ENCODE measurements at regions not wholly inside any gene's neighbourhood (a gene's known extent, or its start where the extent isn't known, plus 50 kb on each side); places are given as distances from the start of the nearest gene placed in this dataset.
"Not testable (repeated sequence)": the region's sequence is repeated elsewhere in the genome, so short reads cannot be mapped to it uniquely, and the experiment has no call there.

GRCh38 chr10:84606428-84606827 is 278.0 kb downstream of the CCSER2 start:
- H3K4me3 Mint-ChIP-seq = no peak overlapping the region
- DNase-seq (ENCODE audit: low spot score in 2 of 2) (no peak), ATAC-seq (no peak)
- no peaks in the 10 kb centered on the region for H3K4me1 Mint-ChIP-seq
- no peaks in the 10 kb centered on the region for H3K36me3 Mint-ChIP-seq
- H3K27ac Mint-ChIP-seq = no peak overlapping the region
- no peaks in the 10 kb centered on the region for H3K9me3 Mint-ChIP-seq

GRCh38 chr10:84607044-84607443 is 278.7 kb downstream of the CCSER2 start:
- Mint-ChIP-seq H3K4me3 (no peak overlapping the region), H3K27ac (no peak overlapping the region), H3K9me3 (no peaks in the 10 kb centered on the region), H3K4me1 (no peaks in the 10 kb centered on the region), H3K36me3 (no peaks in the 10 kb centered on the region)
- DNase-seq (ENCODE audit: low spot score in 2 of 2) (no peak), ATAC-seq (peak; percentile 5)

GRCh38 chr10:84607523-84607922 is 279.1 kb downstream of the CCSER2 start:
- Mint-ChIP-seq H3K4me3 (no peak overlapping the region), H3K4me1 (no peaks in the 10 kb centered on the region), H3K36me3 (no peaks in the 10 kb centered on the region), H3K27ac (no peak overlapping the region), H3K9me3 (no peaks in the 10 kb centered on the region)
- ATAC-seq (no peak), DNase-seq (ENCODE audit: low spot score in 2 of 2) (no peak)

GRCh38 chr10:84608126-84608525 is 279.7 kb downstream of the CCSER2 start:
- Mint-ChIP-seq H3K9me3 (no peaks in the 10 kb centered on the region), H3K36me3 (no peaks in the 10 kb centered on the region), H3K4me3 (no peak overlapping the region), H3K4me1 (no peaks in the 10 kb centered on the region), H3K27ac (no peak overlapping the region)
- no peak for DNase-seq (ENCODE audit: low spot score in 2 of 2)
- peak; percentile 58 for ATAC-seq

- Mint-ChIP-seq H3K27ac (no peak overlapping the region), H3K36me3 (no peaks in the 10 kb centered on the region), H3K4me3 (no peak overlapping the region), H3K4me1 (no peaks in the 10 kb centered on the region), H3K9me3 (no peaks in the 10 kb centered on the region)
- peak; percentile 38 for ATAC-seq
- DNase-seq (ENCODE audit: low spot score in 2 of 2) = no peak
Observed at GRCh38 chr10:84613336-84614021, 285.1 kb downstream of the CCSER2 start.

- no peak overlapping the region for H3K27ac Mint-ChIP-seq
- H3K4me1 Mint-ChIP-seq = no peaks in the 10 kb centered on the region
- ATAC-seq (peak; percentile 32), DNase-seq (ENCODE audit: low spot score in 2 of 2) (no peak)
- H3K4me3 Mint-ChIP-seq = no peak overlapping the region
- no peaks in the 10 kb centered on the region for H3K9me3 Mint-ChIP-seq
- no peaks in the 10 kb centered on the region for H3K36me3 Mint-ChIP-seq
Observed at GRCh38 chr10:84626397-84627087, 298.2 kb downstream of the CCSER2 start.

GRCh38 chr10:84632866-84633265 is 304.5 kb downstream of the CCSER2 start:
- no peak overlapping the region for H3K27ac Mint-ChIP-seq
- H3K4me1 Mint-ChIP-seq = no peaks in the 10 kb centered on the region
- H3K36me3 Mint-ChIP-seq = no peaks in the 10 kb centered on the region
- no peak for ATAC-seq
- no peak overlapping the region for H3K4me3 Mint-ChIP-seq
- H3K9me3 Mint-ChIP-seq = no peaks in the 10 kb centered on the region
- DNase-seq (ENCODE audit: low spot score in 2 of 2) = no peak

- no peak overlapping the region for H3K4me3 Mint-ChIP-seq
- DNase-seq (ENCODE audit: low spot score in 2 of 2) (no peak), ATAC-seq (no peak)
- no peak overlapping the region for H3K27ac Mint-ChIP-seq
- H3K4me1 Mint-ChIP-seq = no peaks in the 10 kb centered on the region
- H3K36me3 Mint-ChIP-seq = no peaks in the 10 kb centered on the region
- no peaks in the 10 kb centered on the region for H3K9me3 Mint-ChIP-seq
Observed at GRCh38 chr10:84634636-84635035, 306.2 kb downstream of the CCSER2 start.

- H3K4me3 Mint-ChIP-seq; H3K36me3 Mint-ChIP-seq; ATAC-seq; H3K9me3 Mint-ChIP-seq; H3K4me1 Mint-ChIP-seq; H3K27ac Mint-ChIP-seq; DNase-seq (ENCODE audit: low spot score in 2 of 2): not testable (repeated sequence)
Observed at GRCh38 chr10:84650628-84651027, 322.2 kb downstream of the CCSER2 start.

GRCh38 chr10:84654671-84655070 is 326.3 kb downstream of the CCSER2 start:
- Mint-ChIP-seq H3K36me3 (no peaks in the 10 kb centered on the region), H3K9me3 (no peaks in the 10 kb centered on the region), H3K4me1 (no peaks in the 10 kb centered on the region), H3K4me3 (no peak overlapping the region), H3K27ac (no peak overlapping the region)
- DNase-seq (ENCODE audit: low spot score in 2 of 2) (no peak), ATAC-seq (no peak)

GRCh38 chr10:84659027-84659426 is 330.6 kb downstream of the CCSER2 start:
- H3K4me3 Mint-ChIP-seq = no peak overlapping the region
- no peaks in the 10 kb centered on the region for H3K36me3 Mint-ChIP-seq
- no peaks in the 10 kb centered on the region for H3K4me1 Mint-ChIP-seq
- no peaks in the 10 kb centered on the region for H3K9me3 Mint-ChIP-seq
- H3K27ac Mint-ChIP-seq = no peak overlapping the region
- ATAC-seq = no peak
- no peak for DNase-seq (ENCODE audit: low spot score in 2 of 2)

- ATAC-seq = no peak
- H3K27ac Mint-ChIP-seq = no peak overlapping the region
- H3K4me1 Mint-ChIP-seq = no peaks in the 10 kb centered on the region
- H3K36me3 Mint-ChIP-seq = no peaks in the 10 kb centered on the region
- no peaks in the 10 kb centered on the region for H3K9me3 Mint-ChIP-seq
- H3K4me3 Mint-ChIP-seq = no peak overlapping the region
- DNase-seq (ENCODE audit: low spot score in 2 of 2) = no peak
Observed at GRCh38 chr10:84659497-84660439, 331.4 kb downstream of the CCSER2 start.

- DNase-seq (ENCODE audit: low spot score in 2 of 2) (no peak), ATAC-seq (no peak)
- Mint-ChIP-seq H3K27ac (no peak overlapping the region), H3K36me3 (no peaks in the 10 kb centered on the region), H3K4me3 (no peak overlapping the region), H3K9me3 (no peaks in the 10 kb centered on the region), H3K4me1 (no peaks in the 10 kb centered on the region)
Observed at GRCh38 chr10:84660450-84661159, 332.2 kb downstream of the CCSER2 start.

- Mint-ChIP-seq H3K27ac (no peak overlapping the region), H3K4me1 (no peaks in the 10 kb centered on the region), H3K9me3 (no peaks in the 10 kb centered on the region), H3K4me3 (no peak overlapping the region), H3K36me3 (no peaks in the 10 kb centered on the region)
- ATAC-seq = no peak
- DNase-seq (ENCODE audit: low spot score in 2 of 2) = no peak
Observed at GRCh38 chr10:84665211-84665610, 336.8 kb downstream of the CCSER2 start.

- no peaks in the 10 kb centered on the region for H3K36me3 Mint-ChIP-seq
- ATAC-seq = peak; percentile 15
- DNase-seq (ENCODE audit: low spot score in 2 of 2) = peak in 1 of 2 donors; percentile 51
- no peak overlapping the region for H3K4me3 Mint-ChIP-seq
- no peaks in the 10 kb centered on the region for H3K4me1 Mint-ChIP-seq
- no peaks in the 10 kb centered on the region for H3K9me3 Mint-ChIP-seq
- no peak overlapping the region for H3K27ac Mint-ChIP-seq
Observed at GRCh38 chr10:84665883-84666463, 337.6 kb downstream of the CCSER2 start.
